Spinal cord (tissue), 9 donors: ENCODE measurements at regions not wholly inside any gene's neighbourhood (a gene's known extent, or its start where the extent isn't known, plus 50 kb on each side); places are given as distances from the start of the nearest gene placed in this dataset.

Experiments
- DNase-seq, 6 donors: peaks; one replicate each; pipeline versions ENCODE4 v3.0.0 to v3.0.0-alpha.2; 2013 to 2015; ENCODE audit warnings: low spot score in 6 of 6, low read depth in 4 of 6
- H3K27ac ChIP-seq: one replicate; pipeline ENCODE4 v1.5.1; 2013; ENCODE audit warnings: low read depth, low read length, control low read depth
- H3K27me3 ChIP-seq: one replicate; pipeline ENCODE4 v1.6.1; 2013; ENCODE audit warnings: low read length; ENCODE audit not compliant: control insufficient read depth, insufficient read depth
- H3K36me3 ChIP-seq: one replicate; pipeline ENCODE4 v1.6.1; 2013; ENCODE audit warnings: low read length; ENCODE audit not compliant: control insufficient read depth, insufficient read depth
- H3K4me1 ChIP-seq: one replicate; pipeline ENCODE4 v1.6.1; 2013; ENCODE audit warnings: low read length; ENCODE audit not compliant: control insufficient read depth, insufficient read depth
- H3K4me3 ChIP-seq: one replicate; pipeline ENCODE4 v1.5.1; 2013; ENCODE audit warnings: low read depth, low read length, control low read depth
- H3K9me3 ChIP-seq: one replicate; pipeline ENCODE4 v1.6.1; 2013; ENCODE audit warnings: low read length; ENCODE audit not compliant: control insufficient read depth, insufficient read depth
- WGBS: methylation state at CpG from one replicate; pipeline ENCODE4 v1.1.5; 2013; ENCODE audit warnings: missing lambda C conversion rate; ENCODE audit not compliant: insufficient coverage; 5-methylcytosine and 5-hydroxymethylcytosine counted together
- donor health status: healthy.

- Histone ChIP-seq H3K4me1 (no peaks in the 10 kb centered on the region), H3K4me3 (no peak overlapping the region), H3K36me3 (no peaks in the 10 kb centered on the region), H3K9me3 (peaks cover 6% of the 10 kb centered on the region), H3K27me3 (no peaks in the 10 kb centered on the region), H3K27ac (no peak overlapping the region)
- WGBS = 50% methylated on average over 4 of the region's 7 CpGs
- peak in 1 of 6 donors; percentile 83 for DNase-seq
Observed at GRCh38 chr2:160892204-160892603, 268.0 kb upstream of the TANK start.

DNA sequence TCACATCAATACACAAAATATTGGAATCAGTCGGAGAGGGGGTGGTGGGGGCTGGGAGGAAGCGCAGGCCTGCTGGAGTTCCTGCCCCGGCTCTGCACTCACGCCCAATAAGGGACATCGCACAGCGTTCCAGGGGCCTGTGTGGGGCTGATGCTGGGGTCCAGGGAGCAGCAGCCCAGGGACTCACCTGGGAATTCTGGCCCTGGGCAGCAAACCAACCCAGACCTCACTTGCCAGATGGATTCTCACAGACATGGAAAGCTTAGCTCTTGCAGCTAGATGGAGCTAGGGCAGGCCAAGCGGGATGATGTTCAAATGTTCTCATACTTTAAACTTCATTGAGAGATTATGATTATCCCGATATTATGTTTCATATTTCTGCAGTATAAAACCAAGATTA lies 266.6 kb upstream of the TANK start:
- no peaks in the 10 kb centered on the region for H3K36me3 ChIP-seq
- no peak overlapping the region for H3K27ac ChIP-seq
- DNase-seq = no peak
- 81% methylated on average over 6 of the region's 8 CpGs for WGBS
- peaks cover 6% of the 10 kb centered on the region for H3K9me3 ChIP-seq
- no peaks in the 10 kb centered on the region for H3K27me3 ChIP-seq
- H3K4me3 ChIP-seq = no peak overlapping the region
- no peaks in the 10 kb centered on the region for H3K4me1 ChIP-seq

- no peak overlapping the region for H3K4me3 ChIP-seq
Observed at GRCh38 chr2:160898581-160899307, 261.5 kb upstream of the TANK start.

DNA sequence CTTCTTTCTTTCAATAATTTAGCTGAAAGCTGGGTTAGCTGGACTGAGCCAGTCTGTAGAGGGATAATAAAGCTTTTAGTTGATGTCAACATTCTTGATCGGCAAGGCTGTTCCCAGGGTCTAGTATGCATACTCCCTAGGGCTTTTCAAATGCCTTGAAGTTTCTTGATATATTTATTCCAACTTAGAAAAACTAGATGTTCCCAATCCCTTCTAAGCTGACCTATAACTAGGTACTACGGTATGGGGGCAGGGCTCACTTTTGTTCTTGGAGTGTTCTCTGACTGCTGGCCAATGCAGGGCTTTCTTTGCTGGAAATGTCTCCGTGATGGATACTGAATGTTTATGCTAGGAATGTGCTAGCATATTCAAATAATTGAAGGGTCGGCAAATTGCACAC lies 258.6 kb upstream of the TANK start:
- peak in 1 of 6 donors; percentile 3 for DNase-seq
- WGBS = no CpG with 5 or more reads among the region's 4 CpGs
- Histone ChIP-seq H3K27ac (no peak overlapping the region), H3K4me1 (no peaks in the 10 kb centered on the region), H3K9me3 (no peaks in the 10 kb centered on the region), H3K4me3 (no peak overlapping the region), H3K36me3 (no peaks in the 10 kb centered on the region), H3K27me3 (no peaks in the 10 kb centered on the region)

More at GRCh38 chr2:160898581-160899307, 261.5 kb upstream of the TANK start:
- H3K9me3 ChIP-seq = peaks cover 6% of the 10 kb centered on the region
- no peaks in the 10 kb centered on the region for H3K27me3 ChIP-seq
- no peak for DNase-seq
- no peaks in the 10 kb centered on the region for H3K4me1 ChIP-seq
- H3K27ac ChIP-seq = no peak overlapping the region
- WGBS = no CpG with 5 or more reads among the region's 6 CpGs
- no peaks in the 10 kb centered on the region for H3K36me3 ChIP-seq

GRCh38 chr2:160905862-160906261 lies 254.4 kb upstream of the TANK start:
- no peak overlapping the region for H3K27ac ChIP-seq
- no peak overlapping the region for H3K4me3 ChIP-seq
- no peaks in the 10 kb centered on the region for H3K4me1 ChIP-seq
- H3K9me3 ChIP-seq = no peaks in the 10 kb centered on the region
- WGBS = 58% methylated on average over 1 of the region's 2 CpGs
- no peak for DNase-seq
- H3K27me3 ChIP-seq = no peaks in the 10 kb centered on the region
- no peaks in the 10 kb centered on the region for H3K36me3 ChIP-seq

DNA sequence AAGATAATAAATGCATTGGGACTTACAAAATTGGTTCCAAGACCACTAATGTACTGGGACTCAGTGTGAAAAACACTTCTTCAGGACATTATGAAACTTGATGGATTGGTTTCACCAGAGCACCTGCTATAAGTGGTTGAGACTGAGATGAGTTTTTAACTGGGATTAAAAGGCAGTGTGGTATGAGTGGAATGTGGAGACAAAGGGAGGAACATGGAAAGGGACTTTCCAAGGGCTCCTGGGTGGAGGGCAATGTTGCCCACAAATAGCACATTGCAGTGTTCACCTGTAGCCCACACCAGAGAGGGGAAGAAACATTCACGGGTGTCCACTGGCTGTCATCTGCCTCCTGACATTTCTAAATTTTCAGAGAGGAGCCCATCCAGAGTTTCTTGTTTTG lies 253.3 kb upstream of the TANK start:
- Histone ChIP-seq H3K9me3 (no peaks in the 10 kb centered on the region), H3K4me3 (no peak overlapping the region), H3K27ac (no peak overlapping the region), H3K4me1 (no peaks in the 10 kb centered on the region), H3K36me3 (no peaks in the 10 kb centered on the region), H3K27me3 (no peaks in the 10 kb centered on the region)
- DNase-seq = no peak
- 80% methylated on average over 1 of the region's 1 CpG for WGBS

- no CpG with 5 or more reads among the region's 1 CpG for WGBS
- no peaks in the 10 kb centered on the region for H3K36me3 ChIP-seq
- H3K4me3 ChIP-seq = no peak overlapping the region
- H3K4me1 ChIP-seq = no peaks in the 10 kb centered on the region
- no peak overlapping the region for H3K27ac ChIP-seq
- H3K9me3 ChIP-seq = no peaks in the 10 kb centered on the region
- H3K27me3 ChIP-seq = no peaks in the 10 kb centered on the region
- DNase-seq = no peak
Observed at GRCh38 chr2:160907738-160908137, 252.5 kb upstream of the TANK start.

- Histone ChIP-seq H3K27ac (no peak overlapping the region), H3K36me3 (no peaks in the 10 kb centered on the region), H3K4me1 (no peaks in the 10 kb centered on the region), H3K4me3 (no peak overlapping the region), H3K9me3 (no peaks in the 10 kb centered on the region), H3K27me3 (no peaks in the 10 kb centered on the region)
- whole genome bisulfite sequencing = no CpG with 5 or more reads among the region's 1 CpG
- DNase-seq = peak in 1 of 6 donors; percentile 70
Observed at GRCh38 chr2:160908157-160908556, 252.1 kb upstream of the TANK start.

GRCh38 chr2:160909781-160910242 lies 250.4 kb upstream of the TANK start:
- 66% methylated on average over 2 of the region's 3 CpGs for WGBS
- Histone ChIP-seq H3K9me3 (no peaks in the 10 kb centered on the region), H3K27me3 (no peaks in the 10 kb centered on the region), H3K4me1 (no peaks in the 10 kb centered on the region), H3K36me3 (no peaks in the 10 kb centered on the region), H3K4me3 (no peak overlapping the region), H3K27ac (no peak overlapping the region)
- peak in 1 of 6 donors; percentile 85 for DNase-seq

- H3K36me3 ChIP-seq = no peaks in the 10 kb centered on the region
- no peaks in the 10 kb centered on the region for H3K9me3 ChIP-seq
- H3K27ac ChIP-seq = no peak overlapping the region
- H3K27me3 ChIP-seq = no peaks in the 10 kb centered on the region
- no peaks in the 10 kb centered on the region for H3K4me1 ChIP-seq
- DNase-seq = peak in 1 of 6 donors; percentile 74
- no peak overlapping the region for H3K4me3 ChIP-seq
- 33% methylated on average over 1 of the region's 2 CpGs for WGBS
Observed at GRCh38 chr2:160910681-160911080, 249.5 kb upstream of the TANK start.
